GM12874 (cell line): ENCODE measurements at regions not wholly inside any gene's neighbourhood (a gene's known extent, or its start where the extent isn't known, plus 50 kb on each side); places are given as distances from the start of the nearest gene placed in this dataset.

Source experiments
- CTCF ChIP-seq: IDR thresholded peaks from 2 replicates; pipeline ENCODE4 v1.5.1; 2011; ENCODE audit warnings: low read depth, mild to moderate bottlenecking, control low read depth, low read length, moderate library complexity; ENCODE audit not compliant: insufficient read depth

- TF ChIP-seq CTCF, result no peak
Measured at GRCh38 chr6:91166271-91167046, 579.6 kb upstream of the MAP3K7 start.

GRCh38 chr6:91164105-91164504 is 577.2 kb upstream of the MAP3K7 start:
- TF ChIP-seq CTCF, result no peak

- no peak for TF ChIP-seq CTCF
Measured at GRCh38 chr6:91161246-91161645, 574.4 kb upstream of the MAP3K7 start.

GRCh38 chr6:91155129-91155785 is 568.4 kb upstream of the MAP3K7 start:
- TF ChIP-seq CTCF, result no peak

GRCh38 chr6:91152824-91153223 is 566.0 kb upstream of the MAP3K7 start:
- TF ChIP-seq CTCF, result no peak

GRCh38 chr6:91149956-91150705 is 563.3 kb upstream of the MAP3K7 start:
- TF ChIP-seq CTCF, result no peak

GRCh38 chr6:91149246-91149955 is 562.5 kb upstream of the MAP3K7 start:
- no peak for TF ChIP-seq CTCF
